Activated gamma-delta T cell treated with Interleukin-2 at 50 U/mL for 16 hours (primary cell): ENCODE measurements at regions not wholly inside any gene's neighbourhood (a gene's known extent, or its start where the extent isn't known, plus 50 kb on each side); places are given as distances from the start of the nearest gene placed in this dataset.
"Not testable (repeated sequence)": the region's sequence is repeated elsewhere in the genome, so short reads cannot be mapped to it uniquely, and the experiment has no call there.

Experiments used
- DNase-seq: peaks from one replicate; pipeline ENCODE4 v3.0.0-alpha.2; 2020

DNA sequence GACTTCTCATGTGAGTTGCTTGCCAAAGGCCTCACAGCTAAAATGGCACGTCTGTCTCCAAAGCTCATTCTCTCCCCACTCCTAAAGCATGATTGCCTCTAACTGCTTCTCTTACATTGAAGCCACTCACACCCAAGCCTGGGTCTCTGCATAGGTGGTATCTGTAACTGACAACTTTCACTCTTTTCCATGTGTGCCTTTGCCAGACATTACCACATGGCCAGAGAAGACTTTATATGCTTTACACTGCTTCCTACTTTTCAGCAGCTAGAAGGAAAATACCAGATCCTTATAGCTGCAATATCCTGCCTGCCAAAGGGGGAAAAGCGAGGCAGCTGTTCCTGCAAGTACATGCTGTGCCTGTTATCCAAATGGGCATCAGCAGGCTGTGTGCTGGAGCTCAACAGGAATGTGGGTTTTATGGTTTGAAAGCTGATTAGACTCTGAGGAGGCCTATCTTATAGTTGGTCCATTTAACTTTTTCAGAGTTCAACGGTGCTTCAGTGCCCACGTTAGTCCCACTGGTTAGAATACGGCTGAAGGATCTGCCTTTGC lies 547.1 kb downstream of the RAB38 start:
- DNase-seq = no peak

DNA sequence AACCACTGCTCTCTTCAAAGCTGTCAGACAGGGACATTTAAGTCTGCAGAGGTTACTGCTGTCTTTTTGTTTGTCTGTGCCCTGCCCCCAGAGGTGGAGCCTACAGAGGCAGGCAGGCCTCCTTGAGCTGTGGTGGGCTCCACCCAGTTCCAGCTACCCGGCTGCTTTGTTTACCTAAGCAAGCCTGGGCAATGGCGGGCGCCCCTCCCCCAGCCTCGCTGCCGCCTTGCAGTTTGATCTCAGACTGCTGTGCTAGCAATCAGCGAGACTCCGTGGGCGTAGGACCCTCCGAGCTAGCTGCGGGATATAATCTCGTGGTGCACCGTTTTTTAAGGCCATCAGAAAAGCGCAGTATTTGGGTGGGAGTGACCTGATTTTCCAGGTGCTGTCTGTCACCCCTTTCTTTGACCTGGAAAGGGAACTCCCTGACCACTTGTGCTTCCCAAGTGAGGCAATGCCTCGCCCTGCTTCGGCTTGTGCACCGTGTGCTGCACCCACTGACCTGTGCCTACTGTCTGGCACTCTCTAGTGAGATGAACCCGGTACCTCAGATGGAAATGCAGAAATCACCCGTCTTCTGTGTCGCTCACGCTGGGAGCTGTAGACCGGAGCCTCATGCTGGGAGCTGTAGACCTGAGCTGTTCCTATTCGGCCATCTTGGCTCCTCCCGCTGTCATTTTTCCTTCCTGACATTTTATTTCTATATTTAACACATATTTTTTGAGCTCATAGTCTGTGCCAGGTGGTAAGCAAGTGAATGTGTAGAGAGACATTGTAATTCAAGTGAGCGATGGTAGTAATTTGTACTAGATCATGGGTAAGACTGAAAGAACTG lies 551.5 kb downstream of the RAB38 start:
- DNase-seq = not testable (repeated sequence)

DNA sequence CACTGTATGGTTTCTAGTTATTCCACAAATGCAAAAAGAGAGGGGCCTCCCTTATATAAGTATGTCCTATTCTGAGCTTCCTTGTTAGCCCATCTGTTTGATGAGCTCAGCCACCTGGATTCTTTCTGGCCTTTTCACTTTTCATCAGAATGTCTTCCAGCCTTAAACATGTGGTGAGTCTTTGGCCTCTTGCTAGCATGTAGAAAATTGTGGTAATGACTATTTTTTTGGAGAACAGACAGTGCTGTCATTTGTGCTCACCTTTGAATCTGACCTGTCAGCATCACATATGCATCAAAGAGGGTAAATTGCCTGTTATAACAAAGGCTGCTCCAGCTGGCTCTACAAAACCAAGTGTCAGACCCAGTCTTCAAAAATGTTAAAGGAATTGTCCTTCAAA lies 558.7 kb downstream of the RAB38 start:
- no peak for DNase-seq

DNA sequence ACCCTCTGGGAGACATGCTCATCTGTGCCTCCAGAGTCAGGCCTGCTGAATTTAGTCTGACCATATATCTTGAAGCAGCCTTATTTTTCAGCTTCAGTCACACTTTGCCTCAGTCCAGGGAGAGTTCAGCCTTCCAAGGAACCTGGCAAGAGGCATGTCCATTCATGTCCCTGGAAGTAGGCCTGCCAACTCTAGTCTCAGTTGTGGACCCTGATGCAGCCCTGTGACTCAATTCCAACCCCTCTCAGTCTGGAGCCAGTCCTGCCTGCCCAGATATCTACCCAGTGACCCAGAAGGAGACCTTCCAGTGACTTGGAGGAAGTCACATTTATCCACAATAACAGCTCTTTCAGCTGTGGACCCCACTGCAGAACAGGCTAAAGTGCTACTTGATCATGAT lies 566.6 kb downstream of the TMEM135 start:
- no peak for DNase-seq

DNA sequence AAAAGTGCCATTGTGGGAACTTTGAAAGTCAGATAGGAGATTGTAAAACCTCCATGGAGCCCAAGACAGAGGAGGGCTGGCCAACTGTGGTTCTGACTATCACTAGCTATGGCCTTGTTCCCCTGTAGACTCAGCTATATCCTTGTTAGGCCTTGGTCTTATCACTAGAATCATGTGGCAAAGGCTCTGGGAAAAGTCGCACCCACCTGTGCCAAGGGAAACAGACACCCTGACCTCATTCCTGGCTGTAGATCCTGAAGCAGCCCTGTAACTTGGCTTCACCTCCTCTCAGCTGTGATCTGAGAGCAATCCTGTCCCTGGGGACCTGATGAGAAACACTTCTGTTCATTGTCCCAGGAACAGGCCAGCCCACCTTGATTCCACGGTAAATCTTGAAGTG lies 566.2 kb downstream of the TMEM135 start:
- DNase-seq = no peak

DNA sequence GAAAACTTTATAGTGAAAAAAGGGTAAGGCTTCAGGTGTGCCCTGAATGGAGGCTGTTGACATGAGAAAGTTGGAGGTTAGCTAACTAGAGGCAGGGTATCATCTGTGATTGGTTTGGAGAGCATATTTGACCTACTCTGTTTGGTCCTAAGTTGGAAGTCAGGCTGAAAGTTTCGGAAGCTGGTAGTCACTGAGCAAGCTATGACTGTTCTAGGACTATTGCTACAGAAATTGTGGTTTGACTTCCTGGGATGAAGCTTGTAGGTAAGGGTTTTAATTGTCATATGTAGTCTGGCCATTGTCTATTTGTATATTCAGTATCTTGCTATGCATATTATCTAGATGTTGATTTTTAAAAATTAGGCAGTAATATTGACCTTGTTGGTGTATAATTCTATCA lies 565.0 kb downstream of the TMEM135 start:
- no peak for DNase-seq

DNA sequence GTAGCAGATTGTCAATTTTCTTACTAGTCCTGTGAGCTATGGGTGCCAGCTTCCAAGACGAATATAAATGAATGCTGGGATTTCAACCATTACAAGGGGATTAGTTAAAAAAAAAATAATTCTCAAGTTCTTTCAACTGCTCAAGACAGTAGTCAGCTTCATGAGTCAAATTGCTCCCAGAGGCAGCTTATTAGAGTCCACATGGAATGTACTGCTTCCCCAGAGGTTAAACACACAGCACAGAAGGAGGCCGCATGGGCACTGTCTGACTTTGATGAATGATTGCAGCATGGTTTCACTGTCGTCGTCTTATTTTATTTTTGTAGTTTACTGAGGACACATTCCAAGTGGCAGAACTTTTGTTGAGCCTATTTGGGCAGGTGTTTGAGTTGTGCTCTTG lies 563.2 kb downstream of the TMEM135 start:
- DNase-seq = no peak

DNA sequence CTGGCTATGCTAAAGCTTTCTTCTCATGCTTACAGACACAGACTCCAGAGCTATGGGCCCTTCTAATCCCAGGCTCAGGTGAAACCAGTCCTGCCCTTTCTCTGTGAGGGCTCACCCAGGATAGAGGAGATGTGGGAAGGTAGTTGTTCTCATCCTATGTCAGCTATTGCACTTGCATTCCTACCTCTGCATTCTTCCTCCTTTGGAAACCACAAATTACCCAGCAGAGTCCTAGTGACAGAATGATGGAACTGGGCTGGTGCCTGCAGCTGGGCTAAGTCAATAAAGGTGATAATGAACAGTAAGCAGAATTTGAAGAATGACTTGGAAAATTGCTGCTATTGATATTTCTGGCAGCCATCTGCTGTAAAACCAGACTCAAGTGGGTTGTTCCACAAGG lies 560.0 kb downstream of the TMEM135 start:
- DNase-seq = no peak

DNA sequence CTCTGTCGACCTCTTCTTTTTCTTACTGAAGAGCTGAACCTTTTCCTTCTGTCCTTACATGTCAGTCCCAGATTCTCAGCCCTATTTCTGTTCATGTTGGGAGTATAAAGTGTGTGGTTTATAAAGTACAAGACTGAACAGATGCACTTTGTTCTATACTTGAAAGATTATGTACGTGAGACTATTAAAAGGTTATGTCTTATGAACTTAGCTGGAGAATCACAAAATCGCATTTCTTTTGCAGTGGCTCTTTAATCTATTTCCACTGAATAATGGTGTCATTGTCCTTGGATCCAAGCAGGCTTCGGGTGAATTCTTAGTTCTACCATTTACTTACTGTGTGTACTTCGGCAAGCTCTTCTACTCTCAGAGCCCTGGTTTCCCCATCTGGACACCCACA lies 558.4 kb downstream of the TMEM135 start:
- no peak for DNase-seq

DNA sequence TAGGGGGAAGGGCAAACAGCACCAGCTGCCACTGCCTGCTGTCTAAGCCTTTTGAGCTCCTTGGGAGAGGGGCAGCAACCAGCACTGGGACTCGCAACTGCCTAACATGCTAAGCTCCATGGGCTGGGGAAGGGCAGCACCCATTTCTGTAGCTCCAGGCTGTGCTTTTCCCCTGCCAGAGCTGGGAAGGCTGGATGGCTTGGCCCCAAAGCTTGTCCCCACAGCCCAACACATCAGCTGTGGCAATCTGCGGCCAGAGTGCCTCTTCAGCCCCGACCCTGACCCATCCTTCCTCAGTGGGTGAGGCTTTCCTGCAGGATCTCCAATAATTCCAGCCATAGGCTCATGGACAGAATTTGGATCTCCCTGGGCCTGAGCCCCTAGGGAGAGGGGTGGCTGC lies 551.3 kb downstream of the TMEM135 start:
- no peak for DNase-seq

DNA sequence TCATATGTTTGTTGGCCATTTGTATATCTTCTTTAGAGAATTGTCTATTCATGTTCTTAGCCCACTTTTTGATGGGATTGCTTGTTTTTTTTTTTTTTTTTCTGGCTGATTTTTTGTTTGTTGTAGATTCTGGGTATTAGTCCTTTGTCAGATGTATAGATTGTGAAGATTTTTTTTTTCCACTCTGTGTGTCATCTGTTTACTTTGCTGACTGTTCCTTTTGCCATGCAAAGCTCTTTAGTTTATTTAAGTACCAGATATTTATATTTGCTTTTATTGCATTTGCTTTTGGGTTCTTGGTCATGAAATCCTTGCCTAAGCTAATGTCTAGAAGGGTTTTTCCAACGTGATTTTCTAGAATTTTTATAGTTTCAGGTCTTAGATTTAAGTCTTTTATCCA lies 547.9 kb downstream of the TMEM135 start:
- DNase-seq = not testable (repeated sequence)

DNA sequence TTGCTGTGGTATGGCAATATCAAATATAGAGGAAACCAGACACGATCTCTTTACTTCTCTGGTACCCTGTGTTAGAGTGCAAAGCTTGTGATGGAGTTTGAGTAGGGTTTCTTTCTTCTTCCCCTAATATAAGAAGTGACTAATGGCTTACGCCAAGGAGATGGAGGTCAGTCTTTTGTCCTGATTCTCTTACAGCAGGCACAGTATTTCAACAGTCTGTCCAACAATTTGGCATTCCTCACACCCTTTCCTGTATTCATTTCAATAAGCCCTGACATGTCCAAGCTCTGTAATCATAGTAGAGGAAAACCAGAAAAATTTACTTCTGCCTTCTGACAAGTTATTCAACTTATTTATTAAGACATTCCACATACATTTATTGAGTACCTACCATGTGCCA lies 546.2 kb downstream of the TMEM135 start:
- no peak for DNase-seq

DNA sequence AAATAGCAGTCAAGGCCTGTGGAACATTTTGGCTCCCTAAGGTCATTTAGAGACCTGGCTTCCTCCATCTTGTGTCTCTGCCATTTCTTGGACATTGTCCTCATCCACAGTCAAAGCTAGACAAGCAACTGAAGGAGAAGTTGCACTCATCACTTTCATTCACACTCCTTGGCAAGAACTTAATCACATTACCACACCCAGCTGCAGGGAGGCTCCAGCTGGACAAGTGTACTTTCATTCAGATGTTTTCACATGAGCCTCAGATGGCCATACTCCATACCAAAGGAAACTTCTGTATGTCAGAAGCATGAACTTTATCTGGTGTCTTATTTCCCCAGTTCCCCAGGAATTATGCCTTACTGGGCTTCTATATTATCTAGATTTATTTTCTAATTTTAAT lies 537.4 kb downstream of the TMEM135 start:
- DNase-seq = no peak

DNA sequence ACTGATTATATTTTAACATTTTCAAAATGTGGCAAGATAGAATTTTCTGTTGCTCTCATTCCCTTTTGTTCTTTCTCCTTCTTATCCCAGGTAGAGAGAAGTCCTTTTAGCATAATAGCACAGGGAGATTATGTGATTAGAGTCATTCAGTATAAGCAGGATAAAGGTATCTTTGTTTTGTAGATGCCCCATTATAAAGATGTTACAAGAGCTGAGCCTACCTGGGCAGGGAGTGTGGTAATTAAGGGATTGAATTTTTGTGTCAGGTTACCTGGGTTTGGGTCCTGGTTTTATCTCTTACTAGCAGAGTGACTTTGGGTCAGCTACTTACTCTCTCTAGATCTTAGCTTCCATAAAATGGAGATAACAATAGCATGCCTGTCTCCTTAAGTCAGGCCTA lies 536.5 kb downstream of the TMEM135 start:
- no peak for DNase-seq

DNA sequence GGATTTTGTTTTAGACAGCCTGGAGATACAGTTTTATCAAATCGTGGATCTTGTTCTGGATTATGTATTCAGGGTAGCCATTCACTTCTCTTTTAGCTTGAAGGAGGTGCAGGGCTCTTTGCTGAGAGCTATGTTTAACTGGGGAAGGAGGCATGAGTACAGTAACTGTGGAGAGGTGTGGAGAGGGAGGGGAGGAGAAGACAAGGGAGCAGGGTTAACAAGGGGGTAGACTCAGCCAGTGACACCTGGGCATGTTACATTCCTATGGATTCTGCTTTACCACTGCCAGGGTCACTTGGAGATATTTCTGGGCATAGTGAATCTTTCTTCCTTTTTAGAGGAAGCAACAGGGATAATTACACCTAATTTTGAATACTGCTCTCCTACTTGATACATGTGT lies 536.0 kb downstream of the TMEM135 start:
- DNase-seq = no peak

DNA sequence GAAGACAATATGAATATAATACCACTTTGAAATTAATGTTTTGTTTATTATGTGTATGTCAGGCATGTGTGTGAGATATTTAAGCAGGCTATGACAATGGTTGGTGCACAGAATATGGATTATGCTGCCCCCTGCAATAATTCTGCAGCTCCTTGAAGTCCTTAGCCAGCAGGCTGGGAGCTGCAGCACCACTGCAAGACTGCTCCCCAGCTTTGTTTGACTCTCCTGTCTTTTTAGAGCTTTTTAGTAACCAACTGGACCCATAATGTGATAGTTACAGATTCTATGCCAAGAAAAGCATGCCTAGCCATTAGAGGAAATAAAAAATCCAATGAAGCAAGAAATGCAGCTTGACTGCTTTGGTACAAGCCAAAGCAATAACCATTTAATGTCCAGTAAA lies 535.1 kb downstream of the TMEM135 start:
- DNase-seq = no peak

DNA sequence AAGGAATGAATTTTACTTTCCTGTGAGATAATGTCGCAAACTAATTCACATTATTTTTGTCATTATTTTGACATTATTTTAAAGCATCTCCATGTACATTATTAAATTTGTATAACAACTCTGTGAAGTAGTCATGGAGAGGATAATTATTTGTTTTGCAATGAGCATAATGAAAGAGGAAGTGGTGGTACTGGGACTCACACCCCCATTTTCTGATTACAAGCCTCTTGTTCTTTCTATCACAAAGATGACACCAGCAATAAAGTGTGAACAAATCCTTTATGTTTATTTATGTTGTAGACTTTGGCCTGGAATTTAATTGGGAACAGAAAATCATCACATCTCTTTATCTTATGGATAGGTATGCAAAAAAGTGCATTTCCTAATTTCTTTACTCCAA lies 522.6 kb downstream of the TMEM135 start:
- no peak for DNase-seq

DNA sequence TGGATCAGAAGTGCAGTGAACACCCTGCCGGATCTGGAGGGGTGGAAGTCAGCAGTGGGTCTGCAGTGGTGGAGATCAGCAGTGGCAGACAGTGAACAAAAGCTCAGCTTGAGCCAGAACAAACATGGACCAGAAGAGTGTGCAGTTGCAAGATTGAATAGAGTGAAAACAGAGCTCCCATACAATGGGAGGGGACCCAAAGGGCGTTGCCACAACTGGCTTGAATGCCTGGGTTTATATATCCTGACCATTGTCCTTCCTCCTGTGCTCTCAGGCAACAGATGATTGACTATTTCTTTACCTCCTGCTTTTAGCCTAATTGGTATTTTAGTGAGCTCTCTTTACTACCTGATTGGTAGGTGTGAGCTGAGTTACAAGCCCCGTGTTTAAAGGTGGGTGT lies 522.1 kb downstream of the TMEM135 start:
- DNase-seq = not testable (repeated sequence)

DNA sequence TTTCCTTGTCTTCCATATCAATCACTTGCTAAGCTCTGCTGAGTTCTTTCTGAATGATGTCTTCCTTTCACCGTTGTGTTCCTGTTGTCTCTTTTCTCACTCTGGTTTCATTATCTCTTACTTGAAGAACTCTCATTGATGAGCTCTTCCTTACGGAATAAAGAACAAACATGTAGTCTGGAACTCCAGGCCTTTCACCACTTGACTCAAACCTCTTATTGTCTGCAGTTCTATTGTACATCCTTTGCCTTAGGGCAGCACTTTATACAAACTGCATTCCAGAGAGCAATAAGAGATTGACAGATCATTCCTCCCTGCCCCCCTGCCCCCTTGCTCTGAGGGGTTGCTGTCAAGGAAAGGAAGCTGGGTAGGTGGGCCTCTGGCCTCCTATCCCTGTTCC lies 517.4 kb downstream of the TMEM135 start:
- no peak for DNase-seq

DNA sequence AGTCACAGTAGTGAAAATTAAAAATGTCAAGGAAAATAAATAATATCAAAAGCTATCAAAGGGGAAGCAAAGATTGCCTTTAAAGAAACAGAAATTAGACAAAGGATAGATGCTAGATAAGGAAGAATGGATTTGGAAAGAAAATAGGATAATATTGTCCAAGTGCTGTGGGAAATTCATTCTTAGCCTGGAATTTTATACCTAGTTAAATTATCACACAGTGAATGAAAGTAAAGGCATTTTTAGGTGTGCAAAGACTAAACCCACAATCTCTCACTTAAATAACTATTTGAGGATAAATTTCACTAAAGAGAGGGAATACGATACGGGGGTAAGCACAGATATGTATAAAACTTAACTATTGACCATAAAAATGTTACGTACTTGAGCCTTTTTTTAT lies 511.1 kb downstream of the TMEM135 start:
- no peak for DNase-seq

DNA sequence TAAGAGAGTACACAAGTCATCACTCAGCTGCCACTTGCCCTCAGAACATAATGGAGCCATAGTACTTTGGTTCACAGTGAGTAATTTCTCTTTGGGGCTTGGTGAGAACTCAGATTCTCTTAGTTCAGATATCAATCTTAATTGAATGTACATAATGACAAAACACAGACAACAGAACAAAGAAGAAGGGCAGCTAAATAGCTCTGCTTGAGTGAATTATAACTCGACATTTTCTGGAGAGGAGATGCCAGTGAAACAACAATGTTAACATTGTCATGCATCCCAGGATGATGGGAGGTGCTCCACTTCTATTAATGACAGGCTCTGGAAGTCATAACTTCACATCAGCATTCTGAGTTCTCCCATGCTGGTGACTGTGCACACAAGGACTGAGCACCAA lies 508.1 kb downstream of the TMEM135 start:
- no peak for DNase-seq

DNA sequence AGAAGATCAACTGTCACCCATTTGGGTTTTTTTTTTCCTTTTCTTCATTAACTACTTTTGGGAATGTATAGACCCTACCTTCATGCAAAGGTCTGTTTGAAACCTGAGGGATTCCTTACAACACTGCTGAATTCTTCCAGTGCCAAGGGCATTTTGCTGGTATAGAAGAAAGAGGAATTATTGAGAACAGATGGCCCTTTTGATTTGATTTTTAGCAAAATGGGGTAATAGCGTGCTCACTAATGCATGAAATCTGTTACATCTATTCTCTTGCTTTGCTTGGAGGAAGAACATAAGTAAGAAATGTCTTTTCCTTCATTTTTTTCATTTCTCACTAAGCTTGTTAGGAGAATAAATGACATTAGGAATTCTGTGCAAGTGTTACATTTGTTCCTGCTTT lies 501.9 kb downstream of the TMEM135 start:
- DNase-seq = no peak

DNA sequence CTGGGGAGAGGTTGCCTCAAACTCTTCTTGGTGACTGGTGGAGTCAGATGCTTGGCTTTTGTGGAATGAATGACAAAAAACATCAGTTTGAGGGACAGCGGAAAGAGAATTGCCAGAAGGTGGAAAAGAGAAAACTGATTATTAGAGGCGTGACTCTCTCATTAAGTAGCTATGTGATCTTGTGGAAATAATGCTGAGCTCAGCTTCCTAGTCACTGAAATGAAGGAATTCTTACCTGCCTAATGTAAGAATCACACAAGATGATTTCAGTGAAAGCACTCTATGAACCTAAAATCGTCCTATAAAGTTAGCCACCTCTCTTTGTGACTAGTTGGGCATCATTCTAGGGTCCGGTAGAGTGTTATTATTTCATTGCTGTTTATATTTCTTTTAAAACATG lies 498.8 kb downstream of the TMEM135 start:
- DNase-seq = no peak

DNA sequence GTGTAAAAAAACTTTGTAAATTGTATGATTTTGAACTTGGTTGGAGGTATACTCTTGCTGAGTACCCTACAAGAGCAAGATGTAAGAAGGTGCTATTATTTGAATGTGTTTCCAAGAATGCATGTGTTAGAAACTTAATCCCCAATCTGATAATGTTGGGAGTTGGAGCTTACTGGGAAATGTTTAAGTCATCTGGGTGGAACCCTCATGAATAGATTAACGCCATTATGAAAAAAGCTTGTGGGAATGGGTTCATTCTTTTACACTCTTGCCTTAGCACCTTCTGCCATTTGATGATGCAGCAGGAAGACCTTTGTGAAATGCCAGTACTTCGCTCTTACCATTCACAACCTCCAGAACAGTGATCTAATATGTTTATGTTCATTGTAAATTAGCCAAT lies 498.3 kb downstream of the TMEM135 start:
- DNase-seq = no peak

DNA sequence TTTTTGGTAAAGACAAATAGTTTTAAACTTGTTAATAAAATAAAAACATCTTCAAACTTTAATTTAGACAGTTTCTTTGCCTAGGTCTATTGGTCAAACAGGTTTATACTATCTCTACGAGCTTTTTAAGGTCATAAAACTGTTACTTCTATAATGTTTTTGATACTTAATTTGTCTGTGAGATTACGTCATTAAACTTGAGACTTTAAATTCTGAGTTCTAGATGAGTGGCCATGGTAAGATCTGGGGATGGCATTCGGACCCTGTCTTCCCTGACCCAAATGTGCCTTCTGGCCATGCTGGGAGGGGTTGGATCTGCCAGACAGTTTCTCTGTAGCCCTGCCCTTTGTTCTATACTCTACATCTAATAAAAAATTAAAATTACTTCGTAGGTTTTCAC lies 497.8 kb downstream of the TMEM135 start:
- no peak for DNase-seq
